ENCODE measurements at regions not wholly inside any gene's neighbourhood (a gene's known extent, or its start where the extent isn't known, plus 50 kb on each side); places are given as distances from the start of the nearest gene placed in this dataset.
"Not testable (repeated sequence)": the region's sequence is repeated elsewhere in the genome, so short reads cannot be mapped to it uniquely, and the experiment has no call there.

DNA sequence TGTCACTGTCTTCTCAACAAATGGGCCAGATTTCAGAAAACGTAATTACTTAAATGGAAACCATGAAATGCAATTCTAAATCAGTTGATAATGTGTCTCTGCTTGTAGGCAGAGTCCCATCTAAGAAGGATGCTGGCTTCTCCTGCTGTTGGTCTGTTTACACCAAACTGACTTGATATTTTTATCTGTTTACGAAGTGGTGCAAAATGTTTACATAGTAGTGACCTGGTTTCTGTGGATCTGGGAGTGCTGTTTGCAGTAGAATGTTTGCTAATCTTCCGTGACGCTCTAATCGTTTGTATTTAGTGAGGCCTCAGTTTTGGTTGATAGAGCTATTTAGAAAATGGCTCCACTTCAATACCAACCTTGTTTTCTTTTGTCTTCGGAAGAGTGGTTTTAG lies 213.5 kb downstream of the VEGFC start:
- no peak for DNase-seq

DNA sequence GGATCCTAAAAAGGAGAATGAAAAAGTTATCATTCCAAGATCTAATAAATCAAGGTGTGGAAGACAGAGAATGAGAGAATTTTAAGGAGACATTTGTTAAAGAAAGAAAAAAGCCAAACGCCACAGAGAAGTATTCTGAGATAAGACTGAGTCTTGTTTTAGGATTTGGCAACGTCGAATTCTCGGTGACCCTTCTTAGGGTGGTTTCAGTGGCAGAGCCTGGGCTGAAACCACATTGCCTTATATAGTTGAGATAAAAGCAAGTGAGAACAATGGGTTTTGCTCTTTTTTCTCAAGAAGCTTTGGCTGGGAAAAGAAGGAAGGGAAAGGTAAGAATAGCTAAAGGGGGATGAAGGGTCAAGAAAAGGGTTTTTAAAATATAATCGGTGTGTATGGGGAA lies 209.4 kb downstream of the VEGFC start:
- DNase-seq, result no peak

GRCh38 chr4:176584031-176584606 lies 208.6 kb downstream of the VEGFC start:
- DNase-seq, result no peak

GRCh38 chr4:176587920-176588319 lies 204.8 kb downstream of the VEGFC start:
- no peak for DNase-seq

DNA sequence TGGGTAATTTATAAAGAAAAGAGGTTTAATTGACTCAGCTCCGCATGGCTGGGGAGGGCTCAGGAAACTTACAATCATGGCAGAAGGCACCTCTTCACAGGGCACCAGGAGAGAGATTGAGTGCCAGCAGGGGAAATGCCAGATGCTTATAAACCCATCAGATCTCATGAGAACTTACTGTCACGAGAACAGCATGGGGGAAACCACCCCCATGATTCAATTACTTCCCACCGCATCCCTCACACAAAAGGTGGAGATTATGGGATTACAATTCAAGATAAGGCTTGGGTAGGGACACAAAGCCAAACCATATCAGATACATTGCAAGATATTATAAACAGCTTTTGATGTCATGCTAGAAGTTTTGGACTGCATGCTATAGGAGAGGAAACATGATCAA lies 204.3 kb downstream of the VEGFC start:
- DNase-seq, result no peak

DNA sequence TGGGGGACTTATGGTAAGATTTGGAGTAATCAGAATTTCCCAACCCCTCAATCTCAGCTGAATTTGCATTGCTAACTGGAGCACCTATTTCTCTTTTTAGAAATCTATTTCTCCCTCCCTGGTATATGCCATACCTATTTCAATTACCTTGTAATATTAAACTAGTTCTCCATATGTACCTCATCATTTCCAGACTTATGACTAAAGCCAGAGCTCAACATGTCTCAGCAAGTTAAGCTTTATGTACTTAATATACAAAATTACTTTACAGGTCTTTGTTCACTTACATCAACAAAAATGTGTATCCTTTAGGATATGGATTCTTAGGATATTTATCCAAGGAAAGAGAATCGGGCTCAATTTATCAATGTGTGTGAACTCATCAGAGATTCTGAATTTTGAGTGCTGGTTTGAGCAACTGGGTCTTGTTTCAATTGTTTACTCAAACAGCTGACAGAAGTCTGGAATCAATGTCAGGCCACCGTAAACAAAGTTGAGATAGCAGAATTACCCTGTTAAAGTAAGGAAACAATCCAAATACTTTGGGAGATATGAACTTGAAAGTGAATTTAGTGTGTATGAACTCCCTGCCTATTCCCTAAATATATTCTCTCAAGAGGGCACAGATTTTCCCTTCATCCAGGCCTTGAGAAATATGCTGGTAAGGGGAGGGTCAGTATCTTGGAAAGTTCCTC lies 199.6 kb downstream of the VEGFC start:
- no peak for DNase-seq

GRCh38 chr4:176593943-176594342 lies 198.8 kb downstream of the VEGFC start:
- no peak for DNase-seq

GRCh38 chr4:176595257-176595656 lies 197.5 kb downstream of the VEGFC start:
- DNase-seq, result no peak

GRCh38 chr4:176601124-176601523 lies 191.6 kb downstream of the VEGFC start:
- DNase-seq, result no peak

DNA sequence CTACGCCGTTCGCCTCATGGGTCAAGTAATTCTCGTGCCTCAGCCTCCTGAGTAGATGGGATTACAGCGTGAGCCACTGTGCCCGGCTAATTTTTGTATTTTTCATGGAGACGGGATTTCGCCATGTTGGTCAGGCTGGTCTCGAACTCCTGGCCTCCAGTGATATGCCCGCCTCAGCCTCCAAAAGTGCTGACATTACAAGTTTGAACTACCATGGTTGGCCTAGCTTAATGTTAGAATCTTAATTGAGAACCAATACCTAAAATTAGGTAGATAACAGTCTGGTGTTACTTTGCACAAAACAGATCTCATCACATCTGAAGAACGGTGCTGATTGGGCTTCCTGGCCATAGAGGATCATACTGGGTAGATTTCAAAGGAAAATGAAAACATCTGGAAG lies 184.9 kb downstream of the VEGFC start:
- DNase-seq, result no peak

DNA sequence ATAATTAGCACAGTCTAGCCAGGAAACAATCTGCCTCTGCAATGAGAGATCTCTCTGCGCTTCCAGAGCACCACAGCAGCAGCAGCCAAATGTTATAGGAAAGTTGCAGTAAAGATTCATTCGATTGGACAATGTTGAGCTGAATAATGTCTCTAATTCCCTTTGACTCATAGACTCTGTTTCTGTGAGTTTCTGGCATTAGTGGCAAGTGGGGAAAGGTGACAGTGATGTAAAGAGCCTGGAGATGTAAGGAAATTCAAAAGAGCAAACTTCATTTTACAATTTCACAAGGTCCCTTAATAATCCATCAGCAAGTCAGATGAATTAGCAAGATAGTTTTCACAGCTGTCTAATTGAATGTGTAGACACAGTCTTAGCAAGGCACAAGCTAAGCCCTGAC lies 184.4 kb downstream of the VEGFC start:
- DNase-seq, result no peak

GRCh38 chr4:176610594-176610993 lies 182.1 kb downstream of the VEGFC start:
- DNase-seq, result no peak

DNA sequence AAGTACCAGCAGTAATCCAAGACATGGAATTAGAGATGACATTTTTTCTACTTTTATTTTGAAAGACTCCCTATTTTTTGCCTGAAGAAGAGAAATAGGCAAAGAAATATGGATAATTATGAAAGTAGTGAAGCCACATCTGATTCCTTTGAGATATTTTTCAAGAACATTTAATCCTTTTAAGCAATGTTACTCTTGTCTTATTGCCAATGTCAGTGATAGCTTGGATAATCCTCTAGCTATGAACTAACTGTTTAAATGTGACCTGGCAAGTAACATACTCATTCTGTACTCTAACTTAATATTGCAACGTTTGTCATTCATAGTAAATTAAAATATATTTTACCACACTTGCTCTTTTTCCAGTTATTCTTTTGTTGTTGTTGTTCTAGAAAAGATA lies 181.3 kb downstream of the VEGFC start:
- DNase-seq, result no peak

- no peak for DNase-seq
Measured at GRCh38 chr4:176611951-176612350, 180.8 kb downstream of the VEGFC start.

GRCh38 chr4:176614793-176615192 lies 177.9 kb downstream of the VEGFC start:
- no peak for DNase-seq

- DNase-seq, result no peak
Measured at GRCh38 chr4:176616151-176616550, 176.6 kb downstream of the VEGFC start.

- no peak for DNase-seq
Measured at GRCh38 chr4:176618138-176618537, 174.6 kb downstream of the VEGFC start.

- no peak for DNase-seq
Measured at GRCh38 chr4:176619430-176619829, 173.3 kb downstream of the VEGFC start.

DNA sequence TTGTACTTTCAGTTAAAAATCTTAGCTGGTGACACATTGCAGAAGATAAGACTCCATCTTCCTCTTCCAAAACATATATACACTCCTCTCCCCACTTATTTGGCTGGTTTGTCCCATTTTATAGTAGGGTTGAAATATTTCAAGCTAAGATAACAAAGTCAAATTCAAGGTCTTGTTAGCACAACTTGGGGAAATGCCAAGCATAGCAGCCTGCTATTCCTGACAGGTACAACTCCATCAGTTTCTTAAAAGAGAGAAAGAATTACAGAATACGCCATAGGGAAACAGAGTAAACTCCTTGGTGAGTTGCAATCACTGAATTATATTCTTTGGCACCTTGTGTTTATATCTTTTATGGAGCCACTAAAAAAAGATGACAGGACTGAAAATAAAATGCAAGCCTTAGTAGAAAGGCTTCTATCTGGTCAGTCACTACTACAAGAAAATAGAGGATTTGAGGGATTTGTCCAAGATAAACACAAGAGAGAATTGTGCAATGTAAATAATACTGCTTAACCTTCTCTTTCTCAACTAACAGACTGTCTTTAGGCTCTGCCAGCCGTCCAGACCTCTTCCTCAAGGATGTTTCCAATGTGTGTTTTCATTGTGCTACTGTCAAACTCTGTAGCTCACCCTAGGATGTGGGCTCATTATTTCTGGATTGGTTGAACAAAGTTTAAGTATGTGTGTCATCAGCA lies 170.3 kb downstream of the VEGFC start:
- no peak for DNase-seq

GRCh38 chr4:176624983-176625610 lies 167.6 kb downstream of the VEGFC start:
- DNase-seq, result not testable (repeated sequence)

DNA sequence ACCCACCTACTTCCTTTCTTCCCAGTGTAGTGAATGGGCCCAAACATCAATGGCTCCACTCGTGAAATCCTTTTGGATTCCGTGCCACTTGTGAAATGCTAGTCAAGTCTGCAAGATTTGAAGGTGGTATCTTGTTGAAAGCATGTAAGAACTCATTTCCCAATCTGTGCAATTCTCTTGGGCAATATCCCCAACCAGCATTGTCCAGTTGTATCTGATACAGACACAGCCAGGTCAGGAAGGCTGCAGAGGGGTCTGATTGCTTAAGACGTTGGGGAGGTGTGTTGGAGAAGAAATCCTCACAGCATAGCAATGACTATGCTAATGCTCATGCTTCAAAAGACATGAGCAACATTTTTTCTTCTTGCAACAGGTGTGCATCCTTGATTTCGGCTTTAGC lies 164.8 kb downstream of the VEGFC start:
- DNase-seq, result no peak

- DNase-seq, result no peak
Measured at GRCh38 chr4:176631611-176632010, 161.1 kb downstream of the VEGFC start.

Measured in kidney glomerular epithelial cell (primary cell).